Prostate gland (tissue), 2 donors: ENCODE measurements at regions not wholly inside any gene's neighbourhood (a gene's known extent, or its start where the extent isn't known, plus 50 kb on each side); places are given as distances from the start of the nearest gene placed in this dataset.

Experiments
- DNase-seq: peaks from one replicate; pipeline ENCODE4 v3.0.0-alpha.2; 2019; ENCODE audit warnings: low spot score
- H3K27ac ChIP-seq, 2 donors: fragments of 200-600 bp; sonication (generic); 2 replicates each; pipeline ENCODE4 v1.5.1; 2017 to 2019
- H3K27me3 ChIP-seq: fragments of 200-600 bp; sonication (generic); replicated peaks from 2 replicates; pipeline ENCODE4 v1.5.1; 2019; ENCODE audit not compliant: insufficient read depth
- H3K36me3 ChIP-seq, 2 donors: fragments of 200-600 bp; sonication (generic); 1 replicate in 1 of 2; 2 replicates in 1 of 2; pipeline versions ENCODE4 v1.5.1 to v1.8.1; 2017 to 2019
- H3K4me1 ChIP-seq: fragments of 200-600 bp; sonication (generic); replicated peaks from 2 replicates; pipeline ENCODE4 v1.5.1; 2019
- H3K4me3 ChIP-seq, 2 donors: fragments of 200-600 bp; sonication (generic); 2 replicates each; pipeline ENCODE4 v1.5.1; 2017 to 2019
- H3K9me3 ChIP-seq: fragments of 200-600 bp; sonication (generic); 2 replicates; pipeline ENCODE4 v1.5.1; 2017
- CTCF ChIP-seq, 4 experiments: fragments of 200-600 bp in 2 of 4; fragments of 450-650 bp in 2 of 4; sonication (generic) in 2 of 4; IDR thresholded peaks; 1 replicate in 3 of 4; 2 replicates in 1 of 4; pipeline ENCODE4 v1.5.1; 2016 to 2019; ENCODE audit warnings: antibody characterized with exemption in 4 of 4, mild to moderate bottlenecking in 2 of 4, moderate library complexity in 2 of 4
- POLR2A ChIP-seq: fragments of 450-650 bp; IDR thresholded peaks from one replicate; pipeline ENCODE4 v1.6.1; 2016; ENCODE audit warnings: antibody characterized with exemption, mild to moderate bottlenecking
- POLR2AphosphoS5 ChIP-seq: sonication (generic); formaldehyde crosslinking; IDR thresholded peaks from one replicate; pipeline ENCODE4 v1.6.1; 2017; ENCODE audit warnings: antibody characterized with exemption
- WGBS: methylation state at CpG from one replicate; pipeline ENCODE4 v1.1.5; 2018; 5-methylcytosine and 5-hydroxymethylcytosine counted together
- intact Hi-C: fragments of 100-400 bp; cut with DNase I; formaldehyde crosslinking; loops from one replicate; pipeline ENCODE4 v1.14.2; 2022

DNA sequence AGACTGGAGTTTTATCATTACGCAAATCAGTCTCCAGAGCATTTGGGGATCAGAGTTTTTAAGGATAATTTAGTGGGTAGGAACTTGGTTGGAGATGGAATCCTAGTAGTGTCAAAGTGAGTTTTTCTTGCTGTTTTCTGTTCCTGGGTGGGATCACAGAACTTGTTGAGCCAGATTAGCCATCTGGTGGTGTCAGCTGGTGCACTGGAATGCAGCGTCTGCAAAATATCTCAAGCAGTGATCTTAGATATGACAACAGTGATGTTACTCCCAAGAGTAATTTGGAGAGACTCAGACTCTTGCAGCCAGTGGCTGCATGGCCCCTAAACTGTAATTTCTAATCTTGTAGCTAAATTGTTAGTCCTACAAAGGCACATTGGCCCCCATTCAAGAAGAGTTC, 1257.8 kb downstream of the MAT2B start:
- no peak for TF ChIP-seq CTCF (IDR thresholded peaks at IDR 0.05)
- no peak for TF ChIP-seq POLR2AphosphoS5
- no peak for TF ChIP-seq POLR2A
- Histone ChIP-seq H3K27ac (no peak overlapping the region), H3K36me3 (no peaks in the 10 kb centered on the region), H3K27me3 (no peaks in the 10 kb centered on the region), H3K9me3 (no peaks in the 10 kb centered on the region), H3K4me3 (no peak overlapping the region), H3K4me1 (no peaks in the 10 kb centered on the region)
- intact Hi-C loops = no loop called here
- no peak for DNase-seq
- WGBS = 49% methylated on average over 2 of the region's 2 CpGs

DNA sequence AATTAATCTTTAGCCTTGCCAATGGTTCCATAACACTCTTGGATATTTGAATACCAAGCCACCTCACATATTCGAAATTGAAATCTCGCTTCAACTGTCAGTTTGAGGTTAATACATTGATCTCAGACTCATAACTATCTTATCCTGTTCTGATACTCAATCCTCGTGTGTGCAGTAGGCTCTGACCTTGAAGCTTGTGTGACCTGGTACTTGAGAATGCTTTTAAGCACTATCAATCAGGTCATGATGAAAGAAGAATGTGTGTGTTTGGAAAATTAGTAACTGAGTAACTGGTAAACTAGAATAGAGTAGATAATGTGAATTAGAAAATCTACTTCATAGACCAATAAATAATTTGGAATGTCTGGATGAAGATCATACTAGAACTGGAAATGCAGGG, 1266.7 kb downstream of the MAT2B start:
- DNase-seq = no peak
- H3K27me3 ChIP-seq = no peaks in the 10 kb centered on the region
- no peaks in the 10 kb centered on the region for H3K9me3 ChIP-seq
- intact Hi-C loops = no loop called here
- WGBS = 83% methylated on average over 3 of the region's 3 CpGs
- H3K36me3 ChIP-seq = no peaks in the 10 kb centered on the region
- H3K4me3 ChIP-seq = no peak overlapping the region
- TF ChIP-seq CTCF (IDR thresholded peaks at IDR 0.05) = no peak
- no peak for TF ChIP-seq POLR2A
- TF ChIP-seq POLR2AphosphoS5 = no peak
- H3K4me1 ChIP-seq = no peaks in the 10 kb centered on the region
- H3K27ac ChIP-seq = no peak overlapping the region

DNA sequence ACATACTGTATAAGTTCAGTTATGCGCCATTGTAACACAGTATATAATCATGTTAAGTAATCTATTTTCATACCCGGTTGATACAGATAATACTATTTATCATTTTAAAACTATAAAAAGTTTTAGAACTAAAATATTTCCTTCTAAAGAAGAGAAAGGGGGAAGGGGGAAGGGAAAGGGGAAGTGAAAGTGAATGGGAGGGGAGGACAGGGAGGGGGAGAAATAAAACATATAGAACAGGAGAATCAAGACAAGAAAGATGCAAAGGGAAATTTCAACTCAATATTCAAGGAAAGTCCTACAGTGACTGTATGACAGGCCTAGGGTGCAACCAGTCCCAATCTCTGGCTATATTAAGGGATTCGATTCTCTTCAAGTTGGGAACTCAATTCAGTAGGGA, 1278.8 kb downstream of the MAT2B start:
- H3K4me1 ChIP-seq = no peaks in the 10 kb centered on the region
- 89% methylated on average over 3 of the region's 3 CpGs for WGBS
- no peak overlapping the region for H3K4me3 ChIP-seq
- no peaks in the 10 kb centered on the region for H3K9me3 ChIP-seq
- no peaks in the 10 kb centered on the region for H3K27me3 ChIP-seq
- TF ChIP-seq CTCF (IDR thresholded peaks at IDR 0.05) (no peak), POLR2AphosphoS5 (no peak), POLR2A (no peak)
- intact Hi-C loops = no loop called here
- no peak overlapping the region for H3K27ac ChIP-seq
- DNase-seq = no peak
- no peaks in the 10 kb centered on the region for H3K36me3 ChIP-seq

GRCh38 chr5:164798110-164798509, 1292.7 kb downstream of the MAT2B start:
- Histone ChIP-seq H3K4me3 (no peak overlapping the region), H3K36me3 (no peaks in the 10 kb centered on the region), H3K9me3 (no peaks in the 10 kb centered on the region), H3K4me1 (no peaks in the 10 kb centered on the region), H3K27me3 (no peaks in the 10 kb centered on the region), H3K27ac (no peak overlapping the region)
- TF ChIP-seq POLR2A (no peak), CTCF (IDR thresholded peaks at IDR 0.05) (no peak), POLR2AphosphoS5 (no peak)
- no peak for DNase-seq
- WGBS = 84% methylated on average over 3 of the region's 3 CpGs
- intact Hi-C loops = no loop called here

GRCh38 chr5:164799391-164799790, 1294.0 kb downstream of the MAT2B start:
- TF ChIP-seq POLR2A = no peak
- no peak for TF ChIP-seq CTCF (IDR thresholded peaks at IDR 0.05)
- TF ChIP-seq POLR2AphosphoS5 = no peak
- Histone ChIP-seq H3K27me3 (no peaks in the 10 kb centered on the region), H3K36me3 (no peaks in the 10 kb centered on the region), H3K4me1 (no peaks in the 10 kb centered on the region), H3K9me3 (no peaks in the 10 kb centered on the region), H3K4me3 (no peak overlapping the region), H3K27ac (no peak overlapping the region)
- WGBS = 49% methylated on average over 2 of the region's 2 CpGs
- intact Hi-C loops = no loop called here
- DNase-seq = no peak
